Small intestine (tissue), 7 donors: ENCODE measurements at regions not wholly inside any gene's neighbourhood (a gene's known extent, or its start where the extent isn't known, plus 50 kb on each side); places are given as distances from the start of the nearest gene placed in this dataset.
"Not testable (repeated sequence)": the region's sequence is repeated elsewhere in the genome, so short reads cannot be mapped to it uniquely, and the experiment has no call there.

Experiments
- DNase-seq, 2 donors: peaks; one replicate each; pipeline versions ENCODE4 v3.0.0 to v3.0.0-alpha.2; 2013
- FAIRE-seq: peaks from 2 replicates; lab custom pipeline; 2012; peaks lifted over from hg19 to GRCh38; lab: Jason Lieb, UNC
- H3K27ac ChIP-seq, 3 donors: one replicate each; pipeline ENCODE4 v1.5.1; 2013; ENCODE audit warnings: low read length in 2 of 3, mild to moderate bottlenecking in 2 of 3, control low read depth in 1 of 3, inconsistent platforms in 1 of 3, low read depth in 1 of 3, moderate library complexity in 1 of 3
- H3K27me3 ChIP-seq, 3 donors: one replicate each; pipeline ENCODE4 v1.6.1; 2013; ENCODE audit warnings: low read length in 3 of 3, inconsistent platforms in 1 of 3; ENCODE audit not compliant: control insufficient read depth in 3 of 3, insufficient read depth in 3 of 3
- H3K36me3 ChIP-seq, 3 donors: one replicate each; pipeline ENCODE4 v1.6.1; 2013; ENCODE audit warnings: low read length in 3 of 3, inconsistent platforms in 1 of 3, low read depth in 1 of 3, mild to moderate bottlenecking in 1 of 3, moderate library complexity in 1 of 3; ENCODE audit not compliant: control insufficient read depth in 3 of 3, insufficient read depth in 2 of 3
- H3K4me1 ChIP-seq, 3 donors: one replicate each; pipeline ENCODE4 v1.6.1; 2013; ENCODE audit warnings: low read length in 2 of 3, inconsistent platforms in 1 of 3, low read depth in 1 of 3, mild to moderate bottlenecking in 1 of 3, moderate library complexity in 1 of 3; ENCODE audit not compliant: control insufficient read depth in 3 of 3, insufficient read depth in 2 of 3
- H3K4me3 ChIP-seq, 3 donors: one replicate each; pipeline ENCODE4 v1.5.1; 2013; ENCODE audit warnings: low read length in 3 of 3, control low read depth in 1 of 3, inconsistent platforms in 1 of 3, low read depth in 1 of 3, mild to moderate bottlenecking in 1 of 3, moderate library complexity in 1 of 3
- H3K9me3 ChIP-seq, 2 donors: one replicate each; pipeline ENCODE4 v1.6.1; 2013; ENCODE audit warnings: low read depth in 1 of 2, low read length in 1 of 2; ENCODE audit not compliant: control insufficient read depth in 2 of 2, insufficient read depth in 1 of 2
- WGBS, 3 donors: extraction: QIAGEN DNeasy Blood & Tissue Kit; methylation state at CpG; one replicate each; pipeline ENCODE4 v1.1.7; 2013; 5-methylcytosine and 5-hydroxymethylcytosine counted together
- donor health status: healthy with polysubstance abuse.
- donor health status: control.
- donor health status: control.
- donor health status: Bipolar disorder and iron deficiency.
- donor health status: healthy.

GRCh38 chr1:146487155-146487554, 258.3 kb upstream of the NOTCH2NLA start:
- not testable (repeated sequence) for H3K27me3 ChIP-seq, H3K9me3 ChIP-seq, DNase-seq, H3K36me3 ChIP-seq, H3K4me1 ChIP-seq, FAIRE-seq
- Histone ChIP-seq H3K4me3 (peak overlapping the region in 1 of 3 donors; percentile 43), H3K27ac (peak overlapping the region in 1 of 3 donors; percentile 69)
- 6 to 25% (median 17%) methylated on average over 1 to 10 of the region's 24 CpGs for WGBS, 3 donors

- peak overlapping the region in 1 of 3 donors; percentile 43 for H3K4me3 ChIP-seq
- not testable (repeated sequence) for FAIRE-seq, H3K36me3 ChIP-seq, H3K9me3 ChIP-seq, H3K27me3 ChIP-seq, H3K4me1 ChIP-seq
- peak overlapping the region in 1 of 3 donors; percentile 69 for H3K27ac ChIP-seq
- DNase-seq = peak; percentile 18 to 71
- WGBS, 3 donors = 9 to 13% (median 10%) methylated on average over 16 to 26 of the region's 35 CpGs
Measured at GRCh38 chr1:146486300-146487014, 257.6 kb upstream of the NOTCH2NLA start.

GRCh38 chr1:146484195-146484594, 255.4 kb upstream of the NOTCH2NLA start:
- 83 to 90% (median 89%) methylated on average over 1 of the region's 2 CpGs for WGBS, 3 donors
- H3K4me3 ChIP-seq, DNase-seq, H3K4me1 ChIP-seq, H3K27ac ChIP-seq, H3K9me3 ChIP-seq, FAIRE-seq, H3K27me3 ChIP-seq, H3K36me3 ChIP-seq: not testable (repeated sequence)

GRCh38 chr1:146479188-146479587, 250.4 kb upstream of the NOTCH2NLA start:
- FAIRE-seq, H3K27me3 ChIP-seq, H3K4me3 ChIP-seq, DNase-seq, H3K27ac ChIP-seq, H3K9me3 ChIP-seq, H3K4me1 ChIP-seq, H3K36me3 ChIP-seq: not testable (repeated sequence)
- 67 to 86% (median 72%) methylated on average over 1 of the region's 2 CpGs for WGBS, 3 donors

- H3K36me3 ChIP-seq, H3K4me1 ChIP-seq, H3K27ac ChIP-seq, FAIRE-seq, H3K4me3 ChIP-seq, H3K9me3 ChIP-seq, H3K27me3 ChIP-seq: not testable (repeated sequence)
- 49 to 53% (median 52%) methylated on average over 12 of the region's 12 CpGs for WGBS, 3 donors
- peak; percentile 8 to 34 for DNase-seq
Measured at GRCh38 chr1:146478125-146478720, 249.4 kb upstream of the NOTCH2NLA start.

GRCh38 chr1:146475086-146475485, 246.3 kb upstream of the NOTCH2NLA start:
- not testable (repeated sequence) for H3K4me3 ChIP-seq, H3K36me3 ChIP-seq, FAIRE-seq, H3K9me3 ChIP-seq, H3K4me1 ChIP-seq, H3K27me3 ChIP-seq, H3K27ac ChIP-seq
- DNase-seq = peak in 1 of 2 donors; percentile 19
- WGBS, 3 donors = 50 to 73% (median 61%) methylated on average over 4 of the region's 4 CpGs

- WGBS, 3 donors = 91 to 93% (median 93%) methylated on average over 6 of the region's 6 CpGs
Measured at GRCh38 chr1:146474216-146474615, 245.4 kb upstream of the NOTCH2NLA start.

GRCh38 chr1:146472192-146472861, 243.5 kb upstream of the NOTCH2NLA start:
- not testable (repeated sequence) for H3K27me3 ChIP-seq, H3K4me1 ChIP-seq, H3K9me3 ChIP-seq, H3K36me3 ChIP-seq, FAIRE-seq
- DNase-seq = peak; percentile 52 to 80
- Histone ChIP-seq H3K27ac (peak overlapping the region in 1 of 3 donors; percentile 38), H3K4me3 (peak overlapping the region in 2 of 3 donors; percentile 33 to 54)
- 0 to 2% (median 1%) methylated on average over 29 to 41 of the region's 42 CpGs for WGBS, 3 donors

More at GRCh38 chr1:146474216-146474615, 245.4 kb upstream of the NOTCH2NLA start:
- H3K9me3 ChIP-seq, FAIRE-seq, H3K4me3 ChIP-seq, DNase-seq, H3K27me3 ChIP-seq, H3K4me1 ChIP-seq, H3K27ac ChIP-seq, H3K36me3 ChIP-seq: not testable (repeated sequence)
